GM12878 (cell line): ENCODE measurements at regions not wholly inside any gene's neighbourhood (a gene's known extent, or its start where the extent isn't known, plus 50 kb on each side); places are given as distances from the start of the nearest gene placed in this dataset.

Experiments used
- ATAC-seq: fragments of 200-7000 bp; cut with Tn5 transposase; 3 replicates; pipeline ENCODE4 v1.9.1; 2020; ENCODE audit warnings: mild to moderate bottlenecking, moderate library complexity
- BruUV-seq: library from RNA; stranded (reverse); fragments of 400-500 nt; replicated peaks from 2 replicates; lab custom pipeline; 2021; lab: Mats Ljungman, UMichigan
- CTCF ChIA-PET: fragments of 300-600 bp; sonication (Branson Sonifier 250); formaldehyde crosslinking; extraction: SDS; loops from one replicate; lab custom pipeline; 2021; ENCODE audit warnings: inconsistent platforms; lab: Yijun Ruan, JAX
- POLR2A ChIA-PET: fragments of 350-600 bp; formaldehyde crosslinking; extraction: SDS; loops from one replicate; lab custom pipeline; 2021; ENCODE audit warnings: inconsistent platforms; lab: Charles Lee
- RAD21 ChIA-PET: fragments of 300-600 bp; sonication (Branson Sonifier 250); formaldehyde crosslinking; loops from one replicate; lab custom pipeline; 2023; ENCODE audit warnings: antibody characterized with exemption; ENCODE audit not compliant: unreplicated experiment; lab: Charles Lee
- SMC1A ChIA-PET: fragments of 300-600 bp; sonication (Branson Sonifier 250); formaldehyde crosslinking; loops from one replicate; lab custom pipeline; 2023; ENCODE audit not compliant: unreplicated experiment, uncharacterized antibody; lab: Charles Lee
- DNase-seq: peaks from one replicate; pipeline ENCODE4 v3.0.0-alpha.2; 2011; ENCODE audit warnings: low read depth, low spot score
- FAIRE-seq: peaks from 3 replicates; lab custom pipeline; 2011; peaks lifted over from hg19 to GRCh38; lab: Jason Lieb, UNC
- H2AFZ ChIP-seq: 2 replicates; pipeline ENCODE4 v1.6.0; 2011; ENCODE audit warnings: low read depth, low read length, control low read depth; ENCODE audit not compliant: control insufficient read depth
- H3K27ac ChIP-seq: 2 replicates; pipeline ENCODE4 v1.5.1; 2011; ENCODE audit warnings: control low read depth; ENCODE audit not compliant: control insufficient read depth, insufficient read depth
- H3K27me3 ChIP-seq, 2 experiments: replicated peaks in 1 of 2; 2 replicates each; pipeline versions ENCODE4 v1.6.0 to v1.6.1; 2011; ENCODE audit warnings: low read length in 1 of 2; ENCODE audit not compliant: control insufficient read depth in 2 of 2, insufficient read depth in 2 of 2
- H3K36me3 ChIP-seq, 2 experiments: 2 replicates each; pipeline ENCODE4 v1.5.1; 2011; ENCODE audit warnings: low read length in 1 of 2; ENCODE audit not compliant: control insufficient read depth in 2 of 2, insufficient read depth in 2 of 2
- H3K4me1 ChIP-seq: 2 replicates; pipeline ENCODE4 v1.6.1; 2011; ENCODE audit warnings: mild to moderate bottlenecking, low read length, moderate library complexity, mixed read lengths; ENCODE audit not compliant: control insufficient read depth, insufficient read depth
- H3K4me2 ChIP-seq: 2 replicates; pipeline ENCODE4 v1.6.0; 2011; ENCODE audit warnings: control low read depth; ENCODE audit not compliant: control insufficient read depth, insufficient read depth
- H3K4me3 ChIP-seq: fragments of 200-600 bp; sonication (generic); 2 replicates; pipeline ENCODE4 v1.5.1; 2016
- H3K79me2 ChIP-seq: 2 replicates; pipeline ENCODE4 v1.6.0; 2011; ENCODE audit warnings: low read length; ENCODE audit not compliant: control insufficient read depth, insufficient read depth
- H3K9ac ChIP-seq: 2 replicates; pipeline ENCODE4 v1.8.0; 2011; ENCODE audit warnings: low read length, control low read depth, mixed read lengths; ENCODE audit not compliant: control insufficient read depth, insufficient read depth
- H3K9me3 ChIP-seq: replicated peaks from 3 replicates; pipeline ENCODE4 v1.5.1; 2011; ENCODE audit warnings: mild to moderate bottlenecking, low read length; ENCODE audit not compliant: control insufficient read depth, insufficient read depth
- H4K20me1 ChIP-seq: 2 replicates; pipeline ENCODE4 v1.6.0; 2011; ENCODE audit not compliant: control insufficient read depth, insufficient read depth
- FOS ChIP-seq: IDR thresholded peaks from 3 replicates; pipeline ENCODE4 v1.6.1; 2011; ENCODE audit warnings: borderline replicate concordance; ENCODE audit not compliant: insufficient read length; ENCODE audit errors: extremely low read depth
- RBBP5 ChIP-seq: fragments of 200-600 bp; sonication (generic); conservative IDR thresholded peaks from 2 replicates; pipeline ENCODE4 v1.6.1; 2016
- TBL1XR1 ChIP-seq: IDR thresholded peaks from 2 replicates; pipeline ENCODE4 v1.6.1; 2012; ENCODE audit warnings: low read depth, low read length, improper control_type of control experiment
- TCF12 ChIP-seq: IDR thresholded peaks from 2 replicates; pipeline ENCODE4 v1.6.1; 2011; ENCODE audit warnings: low read depth, mild to moderate bottlenecking, low read length
- TCF7 ChIP-seq: IDR thresholded peaks from 2 replicates; pipeline ENCODE4 v1.6.1; 2014; ENCODE audit warnings: antibody characterized with exemption, borderline replicate concordance
- WGBS: methylation state at CpG from one replicate; pipeline ENCODE4 v1.1.6; 2016; ENCODE audit warnings: low lambda C conversion rate; ENCODE audit not compliant: insufficient replicate concordance, insufficient coverage; ENCODE audit errors: missing lambda C conversion rate; 5-methylcytosine and 5-hydroxymethylcytosine counted together
- in situ Hi-C: fragments of 300-500 bp; cut with MboI; formaldehyde crosslinking; loops from 9 replicates; pipeline ENCODE4 v1.14.3; 2018; ENCODE audit warnings: mixed read lengths
- intact Hi-C: fragments of 100-400 bp; cut with micrococcal nuclease; formaldehyde crosslinking; loops from one replicate; pipeline ENCODE4 v1.14.2; 2022; ENCODE audit not compliant: unreplicated experiment
- TF ChIP-seq, protein P1 (sequence below): IDR thresholded peaks from 2 replicates; pipeline ENCODE4 v1.6.1; 2011; ENCODE audit warnings: borderline replicate concordance, low read depth, mild to moderate bottlenecking, moderate library complexity, mixed read lengths, low read length; ENCODE audit not compliant: insufficient read depth; ENCODE audit errors: extremely low read length
- TF ChIP-seq, protein P2 (sequence below): fragments of 450-650 bp; conservative IDR thresholded peaks from 2 replicates; pipeline ENCODE4 v1.6.1; 2017; ENCODE audit warnings: mild to moderate bottlenecking, moderate library complexity
- TF ChIP-seq, protein P3 (sequence below): IDR thresholded peaks from 2 replicates; pipeline ENCODE4 v1.6.1; 2011; ENCODE audit warnings: borderline replicate concordance, low read depth, mild to moderate bottlenecking, moderate library complexity, low read length; ENCODE audit not compliant: insufficient read depth, poor library complexity, severe bottlenecking

GRCh38 chr12:65561798-65562382 is 262.4 kb upstream of the HMGA2 start:
- Histone ChIP-seq H3K4me3 (no peak overlapping the region), H4K20me1 (no peaks in the 10 kb centered on the region), H3K9ac (no peak overlapping the region), H3K4me1 (no peaks in the 10 kb centered on the region), H3K79me2 (no peaks in the 10 kb centered on the region), H2AFZ (no peak overlapping the region), H3K27ac (no peak overlapping the region), H3K9me3 (no peaks in the 10 kb centered on the region), H3K4me2 (no peak overlapping the region), H3K36me3 (no peaks in the 10 kb centered on the region), H3K27me3 (peaks cover 0 to 2% of the 10 kb centered on the region in 2 experiments; a peak in 1 of 4 replicates)
- in situ Hi-C loops (no loop called here), intact Hi-C loops (no loop called here)
- ATAC-seq (no peak), DNase-seq (no peak), FAIRE-seq (no peak)
- no TSS peak for BruUV-seq
- ChIA-PET RAD21 (no interaction called here), POLR2A (no interaction called here), CTCF (interaction anchor here (0.7 to 1.4 kb wide), 2 partner anchors 11 to 546 kb away, joined by 3 to 4 read pairs; no protein-coding TSS in a partner anchor), SMC1A (no interaction called here)
- TF ChIP-seq RBBP5: no peak
- TF ChIP-seq, protein P1, sequence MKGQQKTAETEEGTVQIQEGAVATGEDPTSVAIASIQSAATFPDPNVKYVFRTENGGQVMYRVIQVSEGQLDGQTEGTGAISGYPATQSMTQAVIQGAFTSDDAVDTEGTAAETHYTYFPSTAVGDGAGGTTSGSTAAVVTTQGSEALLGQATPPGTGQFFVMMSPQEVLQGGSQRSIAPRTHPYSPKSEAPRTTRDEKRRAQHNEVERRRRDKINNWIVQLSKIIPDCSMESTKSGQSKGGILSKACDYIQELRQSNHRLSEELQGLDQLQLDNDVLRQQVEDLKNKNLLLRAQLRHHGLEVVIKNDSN: no peak
- TF ChIP-seq TCF7: no peak
- no peak for TF ChIP-seq TCF12
- TF ChIP-seq TBL1XR1: no peak
- no peak for TF ChIP-seq FOS
- TF ChIP-seq, protein P2, sequence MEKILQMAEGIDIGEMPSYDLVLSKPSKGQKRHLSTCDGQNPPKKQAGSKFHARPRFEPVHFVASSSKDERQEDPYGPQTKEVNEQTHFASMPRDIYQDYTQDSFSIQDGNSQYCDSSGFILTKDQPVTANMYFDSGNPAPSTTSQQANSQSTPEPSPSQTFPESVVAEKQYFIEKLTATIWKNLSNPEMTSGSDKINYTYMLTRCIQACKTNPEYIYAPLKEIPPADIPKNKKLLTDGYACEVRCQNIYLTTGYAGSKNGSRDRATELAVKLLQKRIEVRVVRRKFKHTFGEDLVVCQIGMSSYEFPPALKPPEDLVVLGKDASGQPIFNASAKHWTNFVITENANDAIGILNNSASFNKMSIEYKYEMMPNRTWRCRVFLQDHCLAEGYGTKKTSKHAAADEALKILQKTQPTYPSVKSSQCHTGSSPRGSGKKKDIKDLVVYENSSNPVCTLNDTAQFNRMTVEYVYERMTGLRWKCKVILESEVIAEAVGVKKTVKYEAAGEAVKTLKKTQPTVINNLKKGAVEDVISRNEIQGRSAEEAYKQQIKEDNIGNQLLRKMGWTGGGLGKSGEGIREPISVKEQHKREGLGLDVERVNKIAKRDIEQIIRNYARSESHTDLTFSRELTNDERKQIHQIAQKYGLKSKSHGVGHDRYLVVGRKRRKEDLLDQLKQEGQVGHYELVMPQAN: no peak
- TF ChIP-seq, protein P3, sequence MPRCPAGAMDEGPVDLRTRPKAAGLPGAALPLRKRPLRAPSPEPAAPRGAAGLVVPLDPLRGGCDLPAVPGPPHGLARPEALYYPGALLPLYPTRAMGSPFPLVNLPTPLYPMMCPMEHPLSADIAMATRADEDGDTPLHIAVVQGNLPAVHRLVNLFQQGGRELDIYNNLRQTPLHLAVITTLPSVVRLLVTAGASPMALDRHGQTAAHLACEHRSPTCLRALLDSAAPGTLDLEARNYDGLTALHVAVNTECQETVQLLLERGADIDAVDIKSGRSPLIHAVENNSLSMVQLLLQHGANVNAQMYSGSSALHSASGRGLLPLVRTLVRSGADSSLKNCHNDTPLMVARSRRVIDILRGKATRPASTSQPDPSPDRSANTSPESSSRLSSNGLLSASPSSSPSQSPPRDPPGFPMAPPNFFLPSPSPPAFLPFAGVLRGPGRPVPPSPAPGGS: no peak
- WGBS: 29% methylated on average over 8 of the region's 8 CpGs
